Adrenal gland (tissue), 9 donors: ENCODE measurements at regions not wholly inside any gene's neighbourhood (a gene's known extent, or its start where the extent isn't known, plus 50 kb on each side); places are given as distances from the start of the nearest gene placed in this dataset.

Experiments used
- DNase-seq, 7 donors: peaks; one replicate each; pipeline ENCODE4 v3.0.0-alpha.2; 2019 to 2020
- H3K27ac ChIP-seq, 5 donors: fragments of 200-600 bp; sonication (generic) in 4 of 5; 1 replicate in 3 of 5; 2 replicates in 2 of 5; pipeline versions ENCODE4 v1.5.1 to v1.8.0; 2016 to 2020; ENCODE audit warnings: mild to moderate bottlenecking in 1 of 5
- H3K27me3 ChIP-seq: fragments of 200-600 bp; 2 replicates; pipeline ENCODE4 v1.8.0; 2021
- H3K36me3 ChIP-seq, 2 donors: fragments of 200-600 bp; replicated peaks in 1 of 2; 1 replicate in 1 of 2; 2 replicates in 1 of 2; pipeline versions ENCODE4 v1.5.1 to v1.8.0; 2018 to 2022
- H3K4me1 ChIP-seq, 2 donors: fragments of 200-600 bp; replicated peaks in 1 of 2; 1 replicate in 1 of 2; 2 replicates in 1 of 2; pipeline versions ENCODE4 v1.5.1 to v1.8.0; 2018 to 2021
- H3K4me3 ChIP-seq, 4 donors: fragments of 200-600 bp; sonication (generic) in 3 of 4; one replicate each; pipeline ENCODE4 v1.5.1; 2016 to 2018
- H3K9me3 ChIP-seq, 3 donors: fragments of 200-600 bp; sonication (generic) in 1 of 3; replicated peaks in 1 of 3; 1 replicate in 2 of 3; 2 replicates in 1 of 3; pipeline versions ENCODE4 v1.5.1 to v1.8.0; 2016 to 2021
- POLR2A ChIP-seq, 2 donors: fragments of 450-650 bp; IDR thresholded peaks; one replicate each; pipeline ENCODE4 v1.6.1; 2017; ENCODE audit warnings: antibody characterized with exemption in 2 of 2, mild to moderate bottlenecking in 2 of 2, moderate library complexity in 1 of 2
- WGBS, 4 donors: extraction: QIAGEN DNeasy Blood & Tissue Kit in 2 of 4; methylation state at CpG; one replicate each; pipeline versions ENCODE4 v1.1.5 to v1.1.7; 2013 to 2017; 5-methylcytosine and 5-hydroxymethylcytosine counted together
- intact Hi-C, 2 donors: fragments of 100-400 bp; cut with DNase I; formaldehyde crosslinking; loops; one replicate each; pipeline versions ENCODE4 v1.14.1 to v1.15.0; 2022 to 2023
- TF ChIP-seq, protein P1 (sequence below), 6 experiments: fragments of 450-650 bp in 4 of 6; fragments of 200-600 bp in 2 of 6; sonication (generic) in 1 of 6; IDR thresholded peaks; 1 replicate in 5 of 6; 2 replicates in 1 of 6; pipeline versions ENCODE4 v1.5.1 to v1.8.0; 2016 to 2021; ENCODE audit warnings: antibody characterized with exemption in 6 of 6, mild to moderate bottlenecking in 2 of 6, moderate library complexity in 1 of 6
- donor health status: healthy with polysubstance abuse.
- donor health status: Bipolar disorder and iron deficiency.
- donor health status: DM: yes; HTN: yes; CAD: no.
- donor health status: DM: no; HTN: no; CAD: no.
- donor health status: DM: no; HTN: no; CAD: no.

DNA sequence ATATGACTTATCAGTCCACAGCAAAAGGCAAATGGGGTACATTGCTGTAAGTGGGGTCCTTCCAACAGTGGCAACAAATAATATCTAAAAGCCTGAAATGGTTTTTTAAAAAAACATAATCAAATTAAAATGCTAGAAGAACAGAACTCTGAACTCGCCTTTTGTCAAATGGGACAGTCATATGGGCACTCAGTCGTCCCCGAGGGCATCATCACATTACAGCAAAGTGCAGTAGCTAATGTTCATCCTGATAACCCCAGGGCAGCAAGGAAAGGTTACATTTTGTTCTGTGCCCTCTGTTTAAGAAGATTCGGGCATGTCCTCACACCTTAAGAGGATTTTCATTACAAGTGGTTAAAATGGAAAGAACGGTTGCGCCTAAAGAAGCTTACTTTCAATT lies 997.9 kb upstream of the TENM3 start:
- intact Hi-C loops: no loop called here
- H3K36me3 ChIP-seq: no peaks in the 10 kb centered on the region
- no peak overlapping the region for H3K4me3 ChIP-seq
- no peak for TF ChIP-seq POLR2A (IDR thresholded peaks at IDR 0.05)
- no peak overlapping the region for H3K27ac ChIP-seq
- H3K9me3 ChIP-seq: no peaks in the 10 kb centered on the region
- no peaks in the 10 kb centered on the region for H3K4me1 ChIP-seq
- H3K27me3 ChIP-seq: no peaks in the 10 kb centered on the region
- WGBS, 4 donors: 88 to 90% (median 88%) methylated on average over 6 of the region's 6 CpGs
- DNase-seq: no peak

DNA sequence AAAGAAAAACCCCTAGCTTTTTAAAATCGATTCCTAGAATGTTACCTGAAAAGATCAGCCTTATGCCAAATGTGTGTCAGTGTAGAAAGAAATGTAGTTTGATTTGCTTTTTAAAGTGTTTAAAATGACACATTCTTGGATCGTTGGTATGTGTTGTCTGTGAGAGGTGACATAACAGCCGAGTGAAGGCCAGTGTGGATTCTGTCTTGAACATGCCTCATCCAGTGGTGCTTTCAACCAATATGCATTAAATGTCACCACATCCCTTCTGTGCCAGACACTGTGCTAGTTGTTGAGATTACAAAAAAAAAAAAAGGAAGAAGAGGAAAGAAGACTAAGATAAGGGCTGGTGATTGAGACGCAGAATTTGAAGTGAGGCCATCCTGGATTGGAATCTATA lies 994.2 kb upstream of the TENM3 start:
- TF ChIP-seq POLR2A (IDR thresholded peaks at IDR 0.05): no peak
- TF ChIP-seq, protein P1, sequence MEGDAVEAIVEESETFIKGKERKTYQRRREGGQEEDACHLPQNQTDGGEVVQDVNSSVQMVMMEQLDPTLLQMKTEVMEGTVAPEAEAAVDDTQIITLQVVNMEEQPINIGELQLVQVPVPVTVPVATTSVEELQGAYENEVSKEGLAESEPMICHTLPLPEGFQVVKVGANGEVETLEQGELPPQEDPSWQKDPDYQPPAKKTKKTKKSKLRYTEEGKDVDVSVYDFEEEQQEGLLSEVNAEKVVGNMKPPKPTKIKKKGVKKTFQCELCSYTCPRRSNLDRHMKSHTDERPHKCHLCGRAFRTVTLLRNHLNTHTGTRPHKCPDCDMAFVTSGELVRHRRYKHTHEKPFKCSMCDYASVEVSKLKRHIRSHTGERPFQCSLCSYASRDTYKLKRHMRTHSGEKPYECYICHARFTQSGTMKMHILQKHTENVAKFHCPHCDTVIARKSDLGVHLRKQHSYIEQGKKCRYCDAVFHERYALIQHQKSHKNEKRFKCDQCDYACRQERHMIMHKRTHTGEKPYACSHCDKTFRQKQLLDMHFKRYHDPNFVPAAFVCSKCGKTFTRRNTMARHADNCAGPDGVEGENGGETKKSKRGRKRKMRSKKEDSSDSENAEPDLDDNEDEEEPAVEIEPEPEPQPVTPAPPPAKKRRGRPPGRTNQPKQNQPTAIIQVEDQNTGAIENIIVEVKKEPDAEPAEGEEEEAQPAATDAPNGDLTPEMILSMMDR (IDR thresholded peaks at IDR 0.05): no peak
- DNase-seq: no peak
- WGBS, 4 donors: 55 to 75% (median 65%) methylated on average over 4 of the region's 4 CpGs

DNA sequence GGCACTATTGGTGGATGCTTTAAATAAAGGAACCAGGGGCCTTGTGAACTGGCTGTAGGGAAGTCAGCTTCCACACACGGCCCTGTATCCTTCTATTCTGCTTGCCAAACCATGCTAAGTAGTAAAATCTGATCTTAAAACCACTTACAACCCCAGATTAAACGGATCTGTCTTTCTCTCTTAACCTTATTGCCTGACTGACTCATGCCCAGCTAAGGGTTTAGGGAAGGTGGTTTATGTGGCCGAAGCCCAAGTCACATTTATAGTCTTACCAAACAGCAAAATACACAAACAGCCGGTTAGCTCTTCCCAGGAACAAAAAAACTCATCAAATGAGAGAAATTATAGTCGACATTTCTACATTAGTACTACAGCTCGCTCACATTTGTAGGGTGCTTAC lies 988.4 kb upstream of the TENM3 start:
- no peaks in the 10 kb centered on the region for H3K9me3 ChIP-seq
- TF ChIP-seq, protein P1 (IDR thresholded peaks at IDR 0.05): no peak
- TF ChIP-seq POLR2A (IDR thresholded peaks at IDR 0.05): no peak
- H3K27ac ChIP-seq: no peak overlapping the region
- H3K4me3 ChIP-seq: no peak overlapping the region
- intact Hi-C loops: no loop called here
- H3K4me1 ChIP-seq: no peaks in the 10 kb centered on the region
- H3K36me3 ChIP-seq: no peaks in the 10 kb centered on the region
- no peaks in the 10 kb centered on the region for H3K27me3 ChIP-seq
- DNase-seq: no peak
- WGBS, 4 donors: 78 to 85% (median 82%) methylated on average over 6 of the region's 6 CpGs

More for the DNA sequence above, 994.2 kb upstream of the TENM3 start:
- H3K27ac ChIP-seq: no peak overlapping the region
- no peak overlapping the region for H3K4me3 ChIP-seq
- no peaks in the 10 kb centered on the region for H3K27me3 ChIP-seq
- no peaks in the 10 kb centered on the region for H3K4me1 ChIP-seq
- intact Hi-C loops: no loop called here
- H3K9me3 ChIP-seq: no peaks in the 10 kb centered on the region
- no peaks in the 10 kb centered on the region for H3K36me3 ChIP-seq

DNA sequence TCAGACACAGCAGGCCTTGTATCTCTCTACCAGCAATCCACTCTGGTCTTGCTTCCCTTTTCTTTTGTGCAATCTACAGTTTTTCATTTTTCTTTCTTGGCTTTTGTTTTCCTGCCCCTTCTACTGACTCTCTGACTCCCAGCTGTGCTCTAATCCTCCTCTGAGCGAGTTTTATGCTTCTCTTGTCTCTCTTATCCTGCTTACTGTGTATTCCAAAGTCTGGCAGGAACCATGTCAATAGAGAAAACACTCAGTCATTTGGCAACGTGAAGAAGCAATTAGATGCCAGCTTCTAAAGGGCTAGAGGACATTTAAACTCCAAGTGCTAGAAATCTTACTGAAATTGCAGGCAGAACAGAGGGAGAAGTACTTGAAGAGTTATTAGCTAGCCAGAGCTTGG lies 984.6 kb upstream of the TENM3 start:
- Histone ChIP-seq H3K4me1 (no peaks in the 10 kb centered on the region), H3K9me3 (no peaks in the 10 kb centered on the region), H3K4me3 (no peak overlapping the region), H3K27ac (no peak overlapping the region), H3K27me3 (no peaks in the 10 kb centered on the region), H3K36me3 (no peaks in the 10 kb centered on the region)
- no peak for DNase-seq
- 22 to 28% (median 23%) methylated on average over 2 of the region's 2 CpGs for WGBS, 4 donors
- intact Hi-C loops: no loop called here
- TF ChIP-seq POLR2A (IDR thresholded peaks at IDR 0.05): no peak
- TF ChIP-seq, protein P1 (IDR thresholded peaks at IDR 0.05): no peak

DNA sequence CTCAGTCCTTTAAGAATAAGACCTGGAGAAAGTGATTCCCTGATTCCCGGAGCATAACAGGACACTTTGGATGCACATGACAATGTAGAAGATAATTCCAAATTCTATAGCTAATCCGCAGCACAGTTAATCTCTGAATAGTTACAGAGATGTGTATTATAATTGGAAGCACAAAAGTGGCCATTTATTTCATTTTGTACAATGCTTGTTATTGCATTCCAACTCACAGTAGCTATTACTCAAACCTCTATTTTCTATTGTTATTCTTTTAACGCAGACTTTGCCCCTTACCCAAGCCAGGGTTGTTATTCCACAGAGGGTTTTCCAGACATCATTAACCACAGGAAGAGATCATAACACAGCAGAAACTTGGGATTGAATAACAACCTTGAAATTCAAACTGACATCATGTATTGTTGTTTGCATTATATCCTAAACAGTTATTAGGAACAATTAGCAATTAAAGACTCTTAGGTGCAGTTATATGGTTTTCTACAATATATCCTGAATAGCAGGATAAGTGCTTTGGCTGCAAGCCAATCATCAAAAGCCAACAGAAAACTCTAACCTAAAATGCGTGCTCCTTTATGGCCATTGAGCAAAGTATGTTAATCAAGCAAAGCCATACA lies 984.0 kb upstream of the TENM3 start:
- Histone ChIP-seq H3K27ac (no peak overlapping the region), H3K9me3 (no peaks in the 10 kb centered on the region), H3K27me3 (no peaks in the 10 kb centered on the region), H3K4me1 (no peaks in the 10 kb centered on the region), H3K4me3 (no peak overlapping the region), H3K36me3 (no peaks in the 10 kb centered on the region)
- intact Hi-C loops: no loop called here
- TF ChIP-seq POLR2A (IDR thresholded peaks at IDR 0.05): no peak
- TF ChIP-seq, protein P1 (IDR thresholded peaks at IDR 0.05): no peak
- DNase-seq: no peak
- WGBS, 4 donors: 57 to 73% (median 72%) methylated on average over 4 of the region's 4 CpGs
